Stimulated activated CD8-positive, alpha-beta memory T cell treated with anti-CD3 and anti-CD28 coated beads, Interleukin-7, amount 100 ng/mL, for 48 hours (primary cell): ENCODE measurements at regions not wholly inside any gene's neighbourhood (a gene's known extent, or its start where the extent isn't known, plus 50 kb on each side); places are given as distances from the start of the nearest gene placed in this dataset.

Source experiments
- DNase-seq, 2 donors: peaks; one replicate each; pipeline ENCODE4 v3.0.0-alpha.2; 2020; ENCODE audit warnings: low read depth in 1 of 2; ENCODE audit errors: extremely low read depth in 1 of 2

- DNase-seq = no peak
Observed at GRCh38 chrX:9311421-9312160, 153.3 kb upstream of the TBL1X start.

- peak; percentile 43 to 53 for DNase-seq
Observed at GRCh38 chrX:9312922-9313867, 151.7 kb upstream of the TBL1X start.

GRCh38 chrX:9315086-9315485 is 149.8 kb upstream of the TBL1X start:
- DNase-seq = no peak

GRCh38 chrX:9316096-9316495 is 148.8 kb upstream of the TBL1X start:
- DNase-seq = no peak

GRCh38 chrX:9317176-9317575 is 147.7 kb upstream of the TBL1X start:
- no peak for DNase-seq

- DNase-seq = no peak
Observed at GRCh38 chrX:9318213-9318612, 146.6 kb upstream of the TBL1X start.

- DNase-seq = no peak
Observed at GRCh38 chrX:9318766-9319165, 146.1 kb upstream of the TBL1X start.

- no peak for DNase-seq
Observed at GRCh38 chrX:9320940-9321339, 143.9 kb upstream of the TBL1X start.

GRCh38 chrX:9324676-9325075 is 140.2 kb upstream of the TBL1X start:
- DNase-seq = no peak

GRCh38 chrX:9326369-9326768 is 138.5 kb upstream of the TBL1X start:
- DNase-seq = no peak

- DNase-seq = no peak
Observed at GRCh38 chrX:9327086-9327746, 137.6 kb upstream of the TBL1X start.

- no peak for DNase-seq
Observed at GRCh38 chrX:9327747-9328145, 137.1 kb upstream of the TBL1X start.

GRCh38 chrX:9329056-9329455 is 135.8 kb upstream of the TBL1X start:
- no peak for DNase-seq

GRCh38 chrX:9330249-9330982 is 134.4 kb upstream of the TBL1X start:
- DNase-seq = no peak

GRCh38 chrX:9333873-9334560 is 130.8 kb upstream of the TBL1X start:
- DNase-seq = no peak

- no peak for DNase-seq
Observed at GRCh38 chrX:9335251-9335650, 129.6 kb upstream of the TBL1X start.

GRCh38 chrX:9336456-9336855 is 128.4 kb upstream of the TBL1X start:
- no peak for DNase-seq

GRCh38 chrX:9337046-9337445 is 127.8 kb upstream of the TBL1X start:
- DNase-seq = no peak

- no peak for DNase-seq
Observed at GRCh38 chrX:9338986-9339385, 125.9 kb upstream of the TBL1X start.
